ENCODE measurements at regions not wholly inside any gene's neighbourhood (a gene's known extent, or its start where the extent isn't known, plus 50 kb on each side); places are given as distances from the start of the nearest gene placed in this dataset.

DNA sequence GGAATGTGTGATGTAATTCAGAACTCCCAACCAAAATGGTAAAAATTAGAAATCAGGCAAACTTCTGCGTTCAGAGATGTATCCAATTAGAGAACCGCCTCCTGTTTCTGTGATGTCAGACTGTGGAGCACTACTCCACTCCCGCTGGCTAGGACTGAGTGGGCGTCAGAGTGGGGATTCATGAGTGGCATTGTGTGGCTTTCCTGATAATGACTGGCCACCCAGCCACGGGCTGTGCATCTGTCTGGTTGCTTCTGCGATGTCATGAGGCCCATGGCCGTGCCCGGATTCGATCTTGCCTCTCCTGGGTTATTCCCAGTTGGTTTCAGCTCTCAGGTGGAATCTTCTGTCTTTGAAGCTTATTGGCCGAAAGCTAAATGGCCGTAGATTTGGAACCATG is 87.1 kb upstream of the KCNA1 start:
- Histone ChIP-seq H3K36me3 (ENCODE audit: insufficient read depth, low read length) (no peaks in the 10 kb centered on the region), H3K4me3 (ENCODE audit: low read length) (no peak overlapping the region), H3K27me3 (ENCODE audit: insufficient read depth, low read length, poor library complexity, severe bottlenecking) (no peaks in the 10 kb centered on the region), H3K27ac (ENCODE audit: low read depth, low read length) (no peak overlapping the region), H3K9me3 (ENCODE audit: low read length) (no peaks in the 10 kb centered on the region), H3K4me1 (ENCODE audit: insufficient read depth, low read length) (peaks cover 44% of the 10 kb centered on the region)
- Mint-ChIP-seq H3K27me3 (no peaks in the 10 kb centered on the region), H3K4me1 (peaks cover 36 to 49% (median 40%) of the 10 kb centered on the region in 3 donors), H3K4me3 (no peak overlapping the region), H3K27ac (no peak overlapping the region), H3K36me3 (no peaks in the 10 kb centered on the region), H3K9me3 (no peaks in the 10 kb centered on the region)
- ChIA-PET POLR2A (no interaction called here), CTCF (no interaction called here)
- DNase-seq: no peak

DNA sequence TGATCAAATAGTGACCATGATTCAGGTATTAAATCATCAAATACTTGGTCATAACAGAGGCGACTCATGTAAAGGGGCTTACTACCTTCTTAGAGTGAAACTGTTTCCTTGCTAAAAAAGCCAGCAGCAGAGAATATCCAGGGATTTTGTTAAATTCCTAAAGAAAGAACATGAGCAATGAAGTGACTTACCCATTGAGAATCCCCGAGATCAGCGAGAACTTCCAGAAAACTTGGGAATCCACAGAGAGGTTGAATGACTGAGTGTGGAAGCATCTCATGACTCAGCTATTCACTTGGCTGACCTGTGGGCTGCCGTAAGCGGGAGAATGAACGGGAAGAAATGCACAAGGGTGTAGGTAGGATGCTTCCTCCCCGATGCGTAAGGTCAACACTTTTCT is 85.3 kb upstream of the KCNA1 start:
- no peaks in the 10 kb centered on the region for H3K9me3 ChIP-seq (ENCODE audit: low read length)
- no peaks in the 10 kb centered on the region for H3K27me3 Mint-ChIP-seq
- no peaks in the 10 kb centered on the region for H3K36me3 ChIP-seq (ENCODE audit: insufficient read depth, low read length)
- POLR2A ChIA-PET: no interaction called here
- H3K36me3 Mint-ChIP-seq: no peaks in the 10 kb centered on the region
- no peaks in the 10 kb centered on the region for H3K27me3 ChIP-seq (ENCODE audit: insufficient read depth, low read length, poor library complexity, severe bottlenecking)
- H3K4me3 Mint-ChIP-seq: no peak overlapping the region
- DNase-seq: no peak
- no peak overlapping the region for H3K27ac ChIP-seq (ENCODE audit: low read depth, low read length)
- H3K4me3 ChIP-seq (ENCODE audit: low read length): no peak overlapping the region
- peaks cover 50% of the 10 kb centered on the region for H3K4me1 ChIP-seq (ENCODE audit: insufficient read depth, low read length)
- peaks cover 48 to 57% (median 52%) of the 10 kb centered on the region in 3 donors for H3K4me1 Mint-ChIP-seq
- H3K27ac Mint-ChIP-seq: no peak overlapping the region
- H3K9me3 Mint-ChIP-seq: no peaks in the 10 kb centered on the region
- CTCF ChIA-PET: no interaction called here

GRCh38 chr12:4825011-4825858 is 84.5 kb upstream of the KCNA1 start:
- H3K4me3 ChIP-seq (ENCODE audit: low read length): no peak overlapping the region
- DNase-seq: peak in 1 of 5 donors; percentile 20
- ChIA-PET POLR2A (no interaction called here), CTCF (interaction anchor here (1.1 kb wide), 1 partner anchor 32 kb away, joined by 5 read pairs; no protein-coding TSS in a partner anchor)
- H3K36me3 ChIP-seq (ENCODE audit: insufficient read depth, low read length): no peaks in the 10 kb centered on the region
- peaks cover 59% of the 10 kb centered on the region for H3K4me1 ChIP-seq (ENCODE audit: insufficient read depth, low read length)
- no peaks in the 10 kb centered on the region for H3K9me3 Mint-ChIP-seq
- peaks cover 57 to 65% (median 60%) of the 10 kb centered on the region in 3 donors for H3K4me1 Mint-ChIP-seq
- H3K27ac ChIP-seq (ENCODE audit: low read depth, low read length): no peak overlapping the region
- peak overlapping the region in 7 of 8 donors; percentile 50 to 92 (median 82) for H3K27ac Mint-ChIP-seq
- peak overlapping the region in 6 of 7 donors; percentile 36 to 62 (median 57) for H3K4me3 Mint-ChIP-seq
- no peaks in the 10 kb centered on the region for H3K9me3 ChIP-seq (ENCODE audit: low read length)
- H3K27me3 ChIP-seq (ENCODE audit: insufficient read depth, low read length, poor library complexity, severe bottlenecking): no peaks in the 10 kb centered on the region
- no peaks in the 10 kb centered on the region for H3K27me3 Mint-ChIP-seq
- no peaks in the 10 kb centered on the region for H3K36me3 Mint-ChIP-seq

GRCh38 chr12:4826909-4827308 is 82.8 kb upstream of the KCNA1 start:
- Mint-ChIP-seq H3K4me1 (peaks cover 62 to 76% (median 69%) of the 10 kb centered on the region in 3 donors), H3K27me3 (no peaks in the 10 kb centered on the region), H3K36me3 (no peaks in the 10 kb centered on the region), H3K4me3 (peak overlapping the region in 1 of 7 donors; percentile 26), H3K9me3 (no peaks in the 10 kb centered on the region), H3K27ac (peak overlapping the region in 7 of 8 donors; percentile 50 to 92 (median 64))
- Histone ChIP-seq H3K36me3 (ENCODE audit: insufficient read depth, low read length) (no peaks in the 10 kb centered on the region), H3K9me3 (ENCODE audit: low read length) (no peaks in the 10 kb centered on the region), H3K27me3 (ENCODE audit: insufficient read depth, low read length, poor library complexity, severe bottlenecking) (no peaks in the 10 kb centered on the region), H3K4me3 (ENCODE audit: low read length) (no peak overlapping the region), H3K27ac (ENCODE audit: low read depth, low read length) (no peak overlapping the region), H3K4me1 (ENCODE audit: insufficient read depth, low read length) (peaks cover 65% of the 10 kb centered on the region)
- DNase-seq: no peak
- ChIA-PET CTCF (no interaction called here), POLR2A (no interaction called here)

GRCh38 chr12:4828176-4828575 is 81.5 kb upstream of the KCNA1 start:
- CTCF ChIA-PET: interaction anchor here (2.4 to 3.7 kb wide), 2 partner anchors 21 to 29 kb away, joined by 5 to 21 read pairs; no protein-coding TSS in a partner anchor

DNA sequence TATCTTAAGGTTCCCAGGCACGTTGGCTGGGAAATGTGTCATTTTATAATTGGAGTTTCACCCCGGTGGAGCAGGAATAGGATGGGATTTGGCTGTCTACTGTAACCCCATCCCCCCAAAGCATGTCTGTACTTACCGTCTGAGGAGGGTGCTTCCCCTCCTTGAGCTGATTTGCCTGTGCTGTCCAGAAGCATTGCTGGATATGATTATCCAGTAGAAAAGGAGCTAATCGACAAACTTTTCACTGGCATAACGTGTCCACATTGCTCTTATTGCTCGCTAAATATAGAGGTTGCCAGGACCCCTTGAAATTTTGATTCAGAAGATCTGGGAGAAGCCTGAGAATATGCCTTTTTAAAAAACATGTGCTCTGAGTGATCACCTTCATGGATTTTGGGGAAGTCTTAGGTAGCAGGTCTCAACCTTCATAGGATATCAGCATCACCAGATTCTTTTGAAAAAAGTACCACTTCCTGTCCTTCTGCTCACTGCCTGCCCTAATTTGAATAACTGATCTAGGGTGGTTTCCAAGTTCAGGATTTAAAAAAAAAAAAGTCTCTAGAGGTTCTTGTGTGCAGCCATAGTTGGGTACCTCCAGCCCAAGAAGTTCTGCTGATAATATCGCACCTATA is 80.4 kb upstream of the KCNA1 start:
- peaks cover 60 to 70% (median 65%) of the 10 kb centered on the region in 3 donors for H3K4me1 Mint-ChIP-seq
- DNase-seq: peak in 2 of 5 donors; percentile 32 to 45
- no peaks in the 10 kb centered on the region for H3K36me3 Mint-ChIP-seq

More at GRCh38 chr12:4828176-4828575, 81.5 kb upstream of the KCNA1 start:
- Mint-ChIP-seq H3K9me3 (no peaks in the 10 kb centered on the region), H3K4me1 (peaks cover 62 to 76% (median 69%) of the 10 kb centered on the region in 3 donors), H3K27me3 (peaks cover 0 to under 1% of the 10 kb centered on the region in 2 donors), H3K36me3 (no peaks in the 10 kb centered on the region), H3K4me3 (peak overlapping the region in 4 of 7 donors; percentile 37 to 80 (median 50)), H3K27ac (peak overlapping the region in 6 of 8 donors; percentile 50 to 79 (median 62))
- no peak for DNase-seq
- Histone ChIP-seq H3K36me3 (ENCODE audit: insufficient read depth, low read length) (no peaks in the 10 kb centered on the region), H3K4me3 (ENCODE audit: low read length) (no peak overlapping the region), H3K4me1 (ENCODE audit: insufficient read depth, low read length) (peaks cover 65% of the 10 kb centered on the region), H3K27me3 (ENCODE audit: insufficient read depth, low read length, poor library complexity, severe bottlenecking) (no peaks in the 10 kb centered on the region), H3K27ac (ENCODE audit: low read depth, low read length) (no peak overlapping the region), H3K9me3 (ENCODE audit: low read length) (no peaks in the 10 kb centered on the region)
- POLR2A ChIA-PET: no interaction called here

GRCh38 chr12:4829793-4830162 is 79.9 kb upstream of the KCNA1 start:
- POLR2A ChIA-PET: no interaction called here
- peak overlapping the region; percentile 31 for H3K4me3 ChIP-seq (ENCODE audit: low read length)
- H3K27ac ChIP-seq (ENCODE audit: low read depth, low read length): no peak overlapping the region

More for the DNA sequence above, 80.4 kb upstream of the KCNA1 start:
- H3K4me3 ChIP-seq (ENCODE audit: low read length): peak overlapping the region; percentile 31
- H3K4me1 ChIP-seq (ENCODE audit: insufficient read depth, low read length): peaks cover 64% of the 10 kb centered on the region
- Mint-ChIP-seq H3K27me3 (peaks cover 0 to 3% of the 10 kb centered on the region in 2 donors), H3K27ac (peak overlapping the region; percentile 65 to 96 (median 88)), H3K4me3 (peak overlapping the region; percentile 41 to 80 (median 72)), H3K9me3 (no peaks in the 10 kb centered on the region)
- H3K27me3 ChIP-seq (ENCODE audit: insufficient read depth, low read length, poor library complexity, severe bottlenecking): no peaks in the 10 kb centered on the region
- ChIA-PET POLR2A (no interaction called here), CTCF (interaction anchor here (2.4 to 3.7 kb wide), 2 partner anchors 20 to 27 kb away, joined by 5 to 21 read pairs; no protein-coding TSS in a partner anchor)
- no peaks in the 10 kb centered on the region for H3K36me3 ChIP-seq (ENCODE audit: insufficient read depth, low read length)
- H3K27ac ChIP-seq (ENCODE audit: low read depth, low read length): no peak overlapping the region
- H3K9me3 ChIP-seq (ENCODE audit: low read length): no peaks in the 10 kb centered on the region

More at GRCh38 chr12:4829793-4830162, 79.9 kb upstream of the KCNA1 start:
- Mint-ChIP-seq H3K4me3 (peak overlapping the region; percentile 41 to 80 (median 72)), H3K9me3 (no peaks in the 10 kb centered on the region), H3K27ac (peak overlapping the region; percentile 65 to 96 (median 88)), H3K36me3 (no peaks in the 10 kb centered on the region), H3K27me3 (peaks cover 0 to 3% of the 10 kb centered on the region in 2 donors), H3K4me1 (peaks cover 55 to 65% (median 61%) of the 10 kb centered on the region in 3 donors)
- no peak for DNase-seq
- no peaks in the 10 kb centered on the region for H3K9me3 ChIP-seq (ENCODE audit: low read length)
- CTCF ChIA-PET: interaction anchor here (2.4 to 3.7 kb wide), 2 partner anchors 19 to 27 kb away, joined by 5 to 21 read pairs; no protein-coding TSS in a partner anchor
- no peaks in the 10 kb centered on the region for H3K27me3 ChIP-seq (ENCODE audit: insufficient read depth, low read length, poor library complexity, severe bottlenecking)
- H3K36me3 ChIP-seq (ENCODE audit: insufficient read depth, low read length): no peaks in the 10 kb centered on the region
- H3K4me1 ChIP-seq (ENCODE audit: insufficient read depth, low read length): peaks cover 59% of the 10 kb centered on the region

Measured in CD8-positive, alpha-beta memory T cell (primary cell).